Panc1 (cell line): ENCODE measurements at regions not wholly inside any gene's neighbourhood (a gene's known extent, or its start where the extent isn't known, plus 50 kb on each side); places are given as distances from the start of the nearest gene placed in this dataset.

ENCODE experiments used
- POLR2AphosphoS5 ChIP-seq: IDR thresholded peaks from 2 replicates; pipeline ENCODE4 v1.6.1; 2012; ENCODE audit warnings: mild to moderate bottlenecking, low read depth, low read length, moderate library complexity
- TCF7L2 ChIP-seq: IDR thresholded peaks from 2 replicates; pipeline ENCODE4 v1.6.1; 2011; ENCODE audit warnings: mild to moderate bottlenecking, low read depth, low read length, inconsistent platforms
- TF ChIP-seq, protein P1 (sequence below): fragments of 450-650 bp; IDR thresholded peaks from 2 replicates; pipeline ENCODE4 v1.5.1; 2017; ENCODE audit warnings: mild to moderate bottlenecking
- TF ChIP-seq, protein P2 (sequence below), 2 experiments: IDR thresholded peaks; 2 replicates each; pipeline ENCODE4 v1.6.1; 2011 to 2012; ENCODE audit warnings: low read depth in 2 of 2, control low read depth in 1 of 2, low read length in 1 of 2, mild to moderate bottlenecking in 1 of 2, moderate library complexity in 1 of 2; ENCODE audit not compliant: insufficient read depth in 1 of 2

DNA sequence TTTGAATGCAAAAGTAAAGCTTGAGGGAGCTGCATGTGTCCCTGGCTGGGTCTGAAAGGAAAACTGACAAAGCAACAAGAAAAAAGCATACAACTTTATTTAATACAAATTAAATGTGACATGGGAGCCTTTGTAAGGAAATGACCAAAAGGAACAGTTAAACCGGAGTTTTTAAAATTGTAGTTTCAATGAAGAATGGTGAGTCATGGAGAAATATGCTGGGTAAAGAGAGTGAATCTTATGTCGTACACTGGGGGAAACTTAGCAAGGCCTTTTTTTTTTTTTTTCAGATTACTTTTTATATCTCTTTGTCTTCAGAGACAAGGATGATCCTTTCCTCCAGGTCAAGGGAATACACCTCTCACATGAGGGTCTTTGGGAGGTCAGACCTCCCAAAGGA, 50.1 kb upstream of the FBXL17 start:
- TF ChIP-seq, protein P1, sequence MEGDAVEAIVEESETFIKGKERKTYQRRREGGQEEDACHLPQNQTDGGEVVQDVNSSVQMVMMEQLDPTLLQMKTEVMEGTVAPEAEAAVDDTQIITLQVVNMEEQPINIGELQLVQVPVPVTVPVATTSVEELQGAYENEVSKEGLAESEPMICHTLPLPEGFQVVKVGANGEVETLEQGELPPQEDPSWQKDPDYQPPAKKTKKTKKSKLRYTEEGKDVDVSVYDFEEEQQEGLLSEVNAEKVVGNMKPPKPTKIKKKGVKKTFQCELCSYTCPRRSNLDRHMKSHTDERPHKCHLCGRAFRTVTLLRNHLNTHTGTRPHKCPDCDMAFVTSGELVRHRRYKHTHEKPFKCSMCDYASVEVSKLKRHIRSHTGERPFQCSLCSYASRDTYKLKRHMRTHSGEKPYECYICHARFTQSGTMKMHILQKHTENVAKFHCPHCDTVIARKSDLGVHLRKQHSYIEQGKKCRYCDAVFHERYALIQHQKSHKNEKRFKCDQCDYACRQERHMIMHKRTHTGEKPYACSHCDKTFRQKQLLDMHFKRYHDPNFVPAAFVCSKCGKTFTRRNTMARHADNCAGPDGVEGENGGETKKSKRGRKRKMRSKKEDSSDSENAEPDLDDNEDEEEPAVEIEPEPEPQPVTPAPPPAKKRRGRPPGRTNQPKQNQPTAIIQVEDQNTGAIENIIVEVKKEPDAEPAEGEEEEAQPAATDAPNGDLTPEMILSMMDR, result no peak
- TF ChIP-seq TCF7L2 (no peak), POLR2AphosphoS5 (no peak)
- TF ChIP-seq, protein P2, sequence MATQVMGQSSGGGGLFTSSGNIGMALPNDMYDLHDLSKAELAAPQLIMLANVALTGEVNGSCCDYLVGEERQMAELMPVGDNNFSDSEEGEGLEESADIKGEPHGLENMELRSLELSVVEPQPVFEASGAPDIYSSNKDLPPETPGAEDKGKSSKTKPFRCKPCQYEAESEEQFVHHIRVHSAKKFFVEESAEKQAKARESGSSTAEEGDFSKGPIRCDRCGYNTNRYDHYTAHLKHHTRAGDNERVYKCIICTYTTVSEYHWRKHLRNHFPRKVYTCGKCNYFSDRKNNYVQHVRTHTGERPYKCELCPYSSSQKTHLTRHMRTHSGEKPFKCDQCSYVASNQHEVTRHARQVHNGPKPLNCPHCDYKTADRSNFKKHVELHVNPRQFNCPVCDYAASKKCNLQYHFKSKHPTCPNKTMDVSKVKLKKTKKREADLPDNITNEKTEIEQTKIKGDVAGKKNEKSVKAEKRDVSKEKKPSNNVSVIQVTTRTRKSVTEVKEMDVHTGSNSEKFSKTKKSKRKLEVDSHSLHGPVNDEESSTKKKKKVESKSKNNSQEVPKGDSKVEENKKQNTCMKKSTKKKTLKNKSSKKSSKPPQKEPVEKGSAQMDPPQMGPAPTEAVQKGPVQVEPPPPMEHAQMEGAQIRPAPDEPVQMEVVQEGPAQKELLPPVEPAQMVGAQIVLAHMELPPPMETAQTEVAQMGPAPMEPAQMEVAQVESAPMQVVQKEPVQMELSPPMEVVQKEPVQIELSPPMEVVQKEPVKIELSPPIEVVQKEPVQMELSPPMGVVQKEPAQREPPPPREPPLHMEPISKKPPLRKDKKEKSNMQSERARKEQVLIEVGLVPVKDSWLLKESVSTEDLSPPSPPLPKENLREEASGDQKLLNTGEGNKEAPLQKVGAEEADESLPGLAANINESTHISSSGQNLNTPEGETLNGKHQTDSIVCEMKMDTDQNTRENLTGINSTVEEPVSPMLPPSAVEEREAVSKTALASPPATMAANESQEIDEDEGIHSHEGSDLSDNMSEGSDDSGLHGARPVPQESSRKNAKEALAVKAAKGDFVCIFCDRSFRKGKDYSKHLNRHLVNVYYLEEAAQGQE (IDR thresholded peaks at IDR 0.05; ENCODE audit: insufficient read depth in 1 of 2, low read depth in 2 of 2, low read length in 1 of 2), result no peak
